ENCODE measurements at regions not wholly inside any gene's neighbourhood (a gene's known extent, or its start where the extent isn't known, plus 50 kb on each side); places are given as distances from the start of the nearest gene placed in this dataset.

DNA sequence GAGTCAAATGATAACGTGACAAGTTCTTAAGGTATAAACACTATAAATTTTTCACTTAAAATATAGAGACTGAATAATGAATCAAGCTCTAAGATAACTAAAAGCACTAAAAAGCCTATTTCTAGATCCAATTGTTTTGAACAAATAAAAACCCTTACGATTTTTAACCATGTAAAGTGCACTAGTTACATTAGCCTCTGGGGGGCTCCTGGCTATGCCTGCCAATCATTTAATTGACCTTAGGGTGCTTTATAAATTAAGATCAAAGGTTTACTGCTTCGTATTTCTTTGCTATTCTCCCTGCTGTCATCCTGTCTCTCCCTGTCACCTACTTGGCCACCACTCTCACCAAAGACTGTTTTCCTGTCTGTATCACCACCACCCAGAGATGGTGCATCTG, 133.4 kb downstream of the ESM1 start:
- no peak for DNase-seq (ENCODE audit: low spot score)

DNA sequence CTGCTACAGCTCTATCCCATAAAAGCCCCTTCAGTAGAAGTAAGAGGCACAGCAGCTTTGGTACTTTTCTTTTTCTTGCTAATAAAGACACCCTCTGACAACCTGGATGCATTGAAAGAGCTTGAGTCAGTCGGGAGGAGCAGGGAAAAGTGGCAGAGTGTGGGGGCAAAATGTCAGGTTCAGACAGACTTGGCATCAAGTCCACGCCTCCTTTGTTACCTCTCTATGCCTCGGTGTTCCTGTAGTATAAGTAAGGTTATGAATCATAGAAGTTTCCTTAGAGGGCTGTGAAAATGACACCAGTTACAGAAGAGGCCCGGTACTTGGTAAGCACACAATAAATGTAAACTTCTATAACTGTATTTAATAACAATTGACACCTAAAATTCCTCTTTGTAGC, 133.9 kb downstream of the ESM1 start:
- no peak for DNase-seq (ENCODE audit: low spot score)

DNA sequence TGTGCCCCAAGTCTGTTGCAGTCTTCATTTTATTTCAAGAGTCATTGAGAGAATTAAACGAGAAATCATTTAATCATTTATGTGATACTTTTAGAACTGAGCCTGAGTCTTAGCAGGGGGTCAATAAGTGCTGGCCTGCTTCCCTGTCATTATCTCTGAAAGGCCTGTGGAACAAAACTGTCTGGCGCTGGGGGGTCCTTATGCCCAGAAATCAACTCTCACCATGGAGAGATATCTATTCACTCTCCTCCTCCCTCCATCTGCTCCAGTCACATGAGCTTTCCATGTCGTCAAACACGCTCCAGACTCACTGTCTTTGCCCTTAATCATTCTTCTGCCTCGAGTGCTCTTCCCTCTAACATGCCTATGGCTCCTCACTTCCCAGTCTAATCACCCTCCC, 136.8 kb downstream of the ESM1 start:
- no peak for DNase-seq (ENCODE audit: low spot score)

DNA sequence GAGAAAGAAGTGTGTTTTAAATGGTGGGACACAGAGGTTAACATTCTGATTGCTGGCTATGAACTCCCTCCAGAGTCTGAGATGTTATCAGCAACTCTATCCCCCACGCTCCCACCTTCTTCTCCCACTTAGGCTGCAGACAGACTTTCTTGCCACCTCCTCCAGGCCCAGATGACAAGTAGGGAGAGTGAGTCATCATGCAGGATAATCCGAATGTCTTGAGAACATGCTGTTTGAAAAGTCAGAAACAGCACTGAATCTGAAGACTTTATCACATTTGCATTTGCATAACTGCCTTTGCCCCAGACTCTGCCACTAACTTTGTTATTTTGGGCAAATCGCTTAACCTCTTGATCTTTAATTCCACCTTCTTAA, 139.8 kb downstream of the ESM1 start:
- DNase-seq (ENCODE audit: low spot score), result no peak

DNA sequence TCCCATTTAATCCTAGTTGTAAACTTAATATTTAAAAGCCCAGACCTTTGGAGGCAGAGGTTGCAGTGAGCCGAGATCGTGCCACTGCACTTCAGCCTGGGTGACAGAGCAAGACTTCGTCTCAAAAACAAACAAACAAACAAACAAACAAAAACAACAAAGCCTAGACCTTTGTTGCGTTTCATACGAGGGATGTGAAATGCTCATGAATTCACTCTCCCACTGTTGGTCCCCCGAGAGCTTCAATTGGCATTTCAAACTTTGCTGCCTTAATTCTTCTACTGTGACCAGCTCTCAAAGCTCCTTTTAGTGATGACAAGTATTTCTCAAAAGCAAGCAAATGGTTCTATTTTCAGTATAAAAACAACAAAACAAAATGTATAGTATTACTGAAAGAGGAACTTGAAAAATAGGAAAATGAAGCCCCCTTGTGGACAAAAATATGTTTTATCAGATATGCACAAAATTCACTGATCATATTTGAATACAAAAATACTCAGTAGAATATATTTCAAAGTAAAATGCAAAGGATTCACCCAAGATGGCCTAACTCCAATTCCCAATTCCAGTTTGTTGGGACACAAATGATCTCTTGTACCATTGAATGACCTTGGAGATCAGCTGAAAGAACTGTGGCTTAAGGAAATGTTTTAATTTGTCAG, 140.4 kb downstream of the ESM1 start:
- no peak for DNase-seq (ENCODE audit: low spot score)

DNA sequence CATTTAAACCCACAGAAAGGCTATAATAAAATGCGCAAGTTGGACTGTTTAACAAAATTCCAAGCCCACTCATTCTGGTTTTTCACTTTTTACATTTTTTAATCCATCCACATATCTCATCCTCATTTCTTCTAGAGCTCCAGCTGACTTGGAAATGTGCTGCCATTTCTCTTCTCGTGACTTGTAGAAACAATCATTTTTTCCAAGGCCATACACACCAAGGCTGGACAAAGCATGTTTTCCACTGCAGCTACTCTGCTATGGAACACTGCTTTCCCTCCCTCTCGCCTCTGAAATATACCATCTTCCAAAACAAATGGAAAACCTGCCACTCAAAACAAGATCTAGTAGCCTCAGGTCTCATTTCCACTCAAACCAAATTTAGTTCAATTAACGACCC, 141.1 kb downstream of the ESM1 start:
- no peak for DNase-seq (ENCODE audit: low spot score)

DNA sequence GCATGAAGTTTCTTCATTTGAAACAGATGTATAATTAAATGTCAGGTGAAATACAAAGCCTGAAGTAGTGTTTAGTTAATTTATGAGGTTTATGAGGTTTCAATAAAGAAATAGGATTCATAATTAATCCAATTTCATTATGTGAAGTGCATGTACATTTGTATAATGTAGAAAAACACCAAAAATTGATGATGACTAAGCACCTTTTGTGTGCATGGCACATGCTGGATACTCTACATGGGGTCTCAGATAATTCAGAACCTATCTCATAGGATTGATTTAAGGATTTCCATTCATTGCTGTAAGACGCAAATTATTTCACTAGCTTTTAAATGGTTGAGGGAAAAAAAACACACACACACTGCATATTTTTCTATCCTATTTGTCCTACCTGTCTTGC, 143.9 kb downstream of the ESM1 start:
- no peak for DNase-seq (ENCODE audit: low spot score)

DNA sequence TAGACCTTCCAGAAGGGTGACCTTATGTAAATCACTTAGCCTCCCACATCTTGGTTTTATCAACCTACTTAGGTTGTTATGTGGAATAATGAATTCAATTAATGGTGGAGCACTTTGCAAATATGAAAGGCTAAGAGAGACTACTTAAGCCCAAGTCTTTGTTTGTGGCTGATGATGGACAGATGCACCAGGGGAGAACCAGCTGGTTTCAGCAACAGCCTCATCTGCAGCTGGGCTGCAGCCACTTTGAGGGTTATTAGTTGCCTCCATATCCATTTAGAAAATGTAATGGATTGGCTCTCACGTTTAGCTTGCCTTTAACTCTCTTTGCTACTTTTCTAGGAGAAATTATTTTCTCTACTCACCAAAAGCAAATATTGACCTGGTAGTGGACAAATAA, 146.6 kb downstream of the ESM1 start:
- DNase-seq (ENCODE audit: low spot score), result no peak

DNA sequence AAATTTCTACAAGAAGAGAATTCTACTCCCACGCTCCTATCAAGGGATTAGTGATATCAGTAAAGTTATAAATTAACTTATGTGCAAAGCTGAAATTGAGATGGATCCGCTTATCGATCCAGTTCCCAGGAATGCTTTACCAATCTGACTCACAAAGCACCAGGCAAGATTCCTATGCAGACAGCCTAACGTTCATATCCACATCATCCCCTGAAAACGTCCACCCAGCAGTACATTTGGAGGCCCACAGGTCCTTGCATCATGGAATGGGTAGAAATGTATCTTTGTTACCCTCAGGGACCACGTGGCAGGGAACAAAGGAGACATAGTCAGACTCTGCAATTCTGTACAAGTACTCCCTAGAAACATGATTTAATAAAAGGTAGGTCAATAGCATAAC, 147.4 kb downstream of the ESM1 start:
- DNase-seq (ENCODE audit: low spot score), result no peak

DNA sequence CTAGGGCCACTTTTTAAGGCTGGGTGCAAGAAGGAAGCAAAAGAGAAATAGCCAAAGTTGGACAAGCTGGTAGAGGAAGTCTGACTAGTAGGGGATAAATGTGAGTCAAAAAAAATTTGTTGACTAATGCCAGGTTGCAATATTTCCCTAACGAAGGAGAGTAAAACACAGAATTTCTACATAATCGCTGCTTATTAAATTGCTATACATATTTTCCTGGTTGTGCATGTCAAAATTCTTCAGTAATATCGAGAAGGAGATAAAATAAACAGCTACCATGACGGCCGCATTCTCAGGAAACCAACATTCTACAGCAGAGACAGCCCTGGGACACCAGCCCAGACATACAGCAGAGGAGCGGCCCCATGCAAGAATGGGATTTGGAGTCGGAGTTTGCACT, 148.3 kb downstream of the ESM1 start:
- no peak for DNase-seq (ENCODE audit: low spot score)

DNA sequence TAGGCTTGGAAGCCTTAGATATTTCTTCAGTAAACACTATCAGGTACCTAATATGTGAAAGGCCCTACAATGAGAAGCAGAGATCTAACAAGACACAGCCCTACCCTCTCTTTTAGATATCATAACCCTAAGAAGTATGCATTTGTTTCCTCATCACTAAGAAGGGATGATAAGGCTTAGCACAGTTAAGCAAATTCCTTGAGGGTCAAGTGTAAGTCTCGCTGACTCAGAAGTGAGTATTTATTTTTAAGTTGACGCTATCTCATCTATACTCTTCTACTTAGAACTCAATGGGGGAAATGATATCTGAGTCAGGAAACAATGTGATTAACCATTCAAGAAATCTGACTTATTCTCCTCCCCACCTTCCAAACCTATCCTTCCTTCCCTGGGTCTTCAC, 149.7 kb downstream of the ESM1 start:
- no peak for DNase-seq (ENCODE audit: low spot score)

DNA sequence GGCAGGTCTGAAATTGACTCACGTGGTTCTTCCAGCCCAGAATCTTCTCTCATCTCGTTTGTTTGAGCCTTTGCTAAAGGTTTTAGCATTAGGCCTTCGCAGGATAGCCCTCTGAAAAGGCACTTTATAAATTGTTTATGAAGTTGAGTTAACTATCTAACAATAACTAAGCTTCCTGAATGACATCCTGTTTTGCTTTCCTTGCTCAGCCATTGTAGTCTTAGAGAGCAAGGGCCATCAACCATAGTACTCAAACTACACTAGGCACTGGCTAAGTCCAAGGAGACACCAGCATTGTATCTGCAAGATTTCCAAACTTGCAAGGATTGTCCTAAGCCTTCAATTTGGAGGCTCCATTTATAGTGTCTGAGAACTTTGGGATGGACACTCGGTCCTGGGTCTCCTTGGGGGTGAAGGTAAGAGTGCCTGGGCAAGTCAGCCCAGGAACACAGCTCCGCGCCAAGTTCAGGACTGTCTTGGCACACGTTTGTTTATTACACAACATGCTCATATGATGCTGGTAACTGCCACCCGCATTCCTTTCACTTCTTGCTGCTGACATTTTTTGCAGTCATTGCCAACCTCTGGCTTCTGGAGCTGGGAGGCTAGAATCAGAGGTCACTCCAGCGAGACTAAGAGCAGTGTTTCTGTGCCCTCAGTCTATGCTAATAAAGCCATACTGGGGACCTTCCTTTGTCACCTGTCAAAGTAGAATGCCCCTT, 151.1 kb downstream of the ESM1 start:
- no peak for DNase-seq (ENCODE audit: low spot score)

DNA sequence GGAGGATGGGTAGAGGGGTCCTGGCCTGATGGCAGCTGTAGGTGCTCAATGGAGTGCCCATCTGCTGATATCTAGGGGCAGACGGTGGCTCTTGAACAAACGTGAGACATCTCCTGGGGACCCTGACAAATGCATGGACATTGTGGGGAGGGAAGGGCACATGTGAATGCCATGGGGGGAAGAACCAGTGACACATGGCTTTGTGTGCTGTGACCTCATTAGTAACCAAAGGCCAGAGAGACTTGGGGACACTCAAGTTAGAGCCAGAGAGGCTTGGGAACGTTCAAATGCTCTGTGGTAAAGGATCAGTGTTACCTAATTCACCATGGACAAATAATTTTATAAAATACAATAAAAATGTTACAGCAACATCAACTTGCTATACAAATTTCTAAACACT, 151.8 kb downstream of the ESM1 start:
- no peak for DNase-seq (ENCODE audit: low spot score)

DNA sequence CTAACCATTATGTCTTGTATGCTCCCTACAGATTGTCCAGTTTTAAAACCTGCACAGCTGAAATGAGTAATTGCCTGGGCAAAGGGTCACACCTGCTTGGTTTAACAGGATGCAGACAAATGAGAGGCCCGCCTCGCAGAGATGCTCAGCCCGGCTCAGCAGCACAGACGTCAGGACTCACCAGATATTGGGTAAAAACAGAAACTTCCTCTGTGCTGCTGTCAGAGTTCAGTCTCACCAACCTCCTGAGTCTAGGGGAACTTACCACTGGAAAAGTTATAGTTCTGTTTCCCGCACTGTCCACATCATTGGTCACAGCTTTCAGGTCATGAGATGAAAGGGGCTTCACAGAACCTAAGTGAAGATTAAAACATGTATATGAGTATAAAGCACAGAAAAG, 152.5 kb downstream of the ESM1 start:
- no peak for DNase-seq (ENCODE audit: low spot score)

DNA sequence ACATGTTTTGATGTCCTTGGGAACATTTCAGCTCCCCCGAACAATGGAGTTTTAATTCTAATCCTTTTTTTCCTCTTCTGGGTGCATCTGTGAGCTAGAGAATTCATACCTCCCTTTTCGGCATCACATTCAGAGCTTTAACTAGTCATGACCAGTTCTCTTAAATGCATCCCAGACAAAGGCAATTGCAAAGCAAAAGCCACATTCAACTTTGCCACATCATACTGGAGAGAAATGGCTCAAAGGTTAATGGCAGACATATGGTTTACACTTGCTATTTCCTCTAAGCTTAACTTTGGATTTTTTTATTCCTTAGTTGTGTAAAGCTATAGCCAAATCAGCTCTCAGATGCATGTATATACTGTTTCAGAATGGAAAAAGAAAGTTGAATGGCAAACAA, 153.3 kb downstream of the ESM1 start:
- no peak for DNase-seq (ENCODE audit: low spot score)

DNA sequence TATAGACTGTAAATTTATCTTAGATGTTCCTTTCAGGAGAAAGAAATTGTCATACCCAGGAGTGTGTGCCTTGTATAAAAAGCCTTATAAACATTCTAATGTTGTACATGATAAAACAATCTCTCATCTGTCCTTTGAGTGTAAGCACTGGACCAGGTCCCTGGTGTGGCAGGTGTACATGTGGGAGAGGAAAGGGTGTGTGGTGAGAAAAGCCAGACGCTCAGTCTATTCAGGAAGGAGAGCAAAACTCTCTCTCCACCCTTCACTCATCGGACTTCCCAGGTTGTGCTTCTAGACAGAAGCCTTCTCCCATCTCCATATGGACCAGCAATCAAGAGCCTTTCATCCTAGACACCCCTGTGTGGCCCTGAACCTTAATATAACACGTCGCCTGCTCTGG, 154.2 kb downstream of the ESM1 start:
- DNase-seq (ENCODE audit: low spot score), result no peak

DNA sequence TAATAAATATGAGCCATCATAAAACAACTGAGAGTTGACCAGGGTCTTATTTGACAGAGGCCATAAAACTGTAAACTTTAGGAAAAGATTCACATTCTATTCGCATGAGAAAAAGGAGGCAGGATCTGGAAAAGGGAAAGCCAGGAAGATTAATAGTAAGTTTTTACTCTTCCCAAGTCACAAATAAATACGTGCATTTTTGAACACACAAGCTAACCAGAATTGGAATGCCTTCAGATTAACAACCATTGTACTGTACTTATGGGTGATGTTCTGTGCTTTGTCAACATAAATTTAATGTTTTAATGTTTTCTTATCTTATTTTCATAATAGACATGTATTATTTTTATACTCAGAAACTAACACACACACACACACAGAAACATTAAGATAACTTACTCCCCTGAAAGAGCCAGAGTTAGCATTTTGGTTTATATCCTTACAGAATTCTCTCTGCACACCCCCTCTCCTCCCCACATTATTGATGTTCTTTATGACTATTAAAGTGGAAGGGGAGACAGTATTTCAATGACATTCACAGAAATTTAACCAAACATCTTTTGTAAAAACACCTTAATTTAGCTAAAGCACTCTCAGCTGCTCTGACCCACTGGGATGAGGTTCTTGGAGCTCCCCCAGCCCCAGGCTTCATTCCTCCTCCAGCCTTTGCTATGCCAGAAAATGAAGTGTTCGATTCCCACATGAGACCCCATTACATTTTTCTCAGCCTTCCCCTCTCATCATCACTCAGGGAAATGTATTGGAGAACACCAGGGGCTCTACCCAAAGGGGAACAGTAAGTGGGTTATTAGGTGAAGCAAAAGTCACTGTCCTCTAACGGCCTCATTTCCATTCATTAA, 155.5 kb downstream of the ESM1 start:
- DNase-seq (ENCODE audit: low spot score), result no peak

DNA sequence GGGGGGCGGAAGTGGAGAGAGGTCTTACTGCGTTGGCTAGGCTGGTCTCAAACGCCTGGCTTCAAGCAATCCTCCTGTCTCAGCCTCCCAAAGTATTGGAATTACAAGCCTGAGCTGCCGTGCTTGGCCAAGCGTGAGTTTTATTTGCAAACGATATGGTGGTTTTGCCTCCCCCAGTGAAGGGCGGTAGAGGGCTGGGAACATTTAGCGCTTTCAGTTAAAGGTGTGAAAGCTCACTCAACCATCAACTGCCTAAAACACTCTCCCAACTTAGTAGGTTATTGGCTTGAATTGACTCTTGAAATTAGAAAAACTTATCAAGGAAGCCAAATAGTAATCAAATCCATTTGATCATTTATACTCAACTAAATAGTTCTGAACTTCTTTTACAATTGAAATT, 156.3 kb downstream of the ESM1 start:
- no peak for DNase-seq (ENCODE audit: low spot score)

DNA sequence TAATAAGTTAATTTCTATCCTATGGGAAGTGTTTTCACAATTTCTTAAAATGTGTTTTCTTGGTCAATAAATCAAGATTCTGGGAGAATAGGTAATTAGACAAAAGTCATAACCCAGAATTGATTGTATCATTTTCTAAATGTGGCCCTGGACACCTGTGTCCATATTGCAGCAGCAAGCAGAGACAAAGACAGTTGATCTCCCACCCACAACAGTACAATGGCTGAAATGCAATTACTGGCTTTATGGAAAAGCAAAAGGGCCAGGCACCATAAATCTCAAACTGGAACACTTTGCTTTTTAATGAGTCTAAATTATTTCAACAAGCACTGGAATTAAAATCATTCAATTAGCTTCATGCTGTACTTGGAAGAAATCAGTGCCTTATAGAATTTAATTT, 157.2 kb downstream of the ESM1 start:
- no peak for DNase-seq (ENCODE audit: low spot score)

DNA sequence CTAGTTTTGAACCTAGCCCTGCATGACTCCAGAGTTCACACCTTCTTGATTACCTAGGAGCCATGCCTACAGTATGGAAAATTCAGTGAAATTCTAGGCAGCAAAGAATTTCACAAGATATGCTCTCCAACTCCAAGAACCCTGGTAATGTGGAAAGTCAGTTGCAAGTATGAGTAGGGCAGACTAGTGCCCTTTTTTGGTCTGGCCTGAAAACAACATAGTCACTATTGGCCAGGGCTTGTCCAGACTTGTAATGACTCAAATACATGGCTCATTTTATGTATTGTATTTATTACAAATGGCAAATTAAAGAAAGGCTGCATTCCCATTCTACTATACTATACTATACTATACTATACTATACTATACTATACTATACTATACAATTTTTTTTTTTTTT, 160.4 kb downstream of the ESM1 start:
- DNase-seq (ENCODE audit: low spot score), result no peak

DNA sequence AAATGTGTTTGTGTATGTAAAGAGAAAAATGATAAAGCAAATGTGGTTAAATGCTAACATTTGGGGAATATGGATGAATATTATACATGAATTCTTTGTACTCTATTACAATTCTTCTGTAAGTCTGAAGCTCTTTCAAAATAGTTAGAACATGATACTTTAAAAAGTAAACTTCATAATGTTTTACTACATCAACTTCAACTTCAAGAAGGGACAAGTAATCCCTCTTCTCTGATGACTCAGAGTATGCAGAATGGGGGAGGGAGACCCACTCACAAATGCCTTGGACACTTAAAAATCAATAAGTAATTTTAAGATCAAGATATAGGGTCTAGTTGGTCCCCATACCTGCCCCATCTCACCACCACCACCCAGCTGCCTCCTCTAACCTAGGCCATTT, 162.4 kb downstream of the ESM1 start:
- DNase-seq (ENCODE audit: low spot score), result no peak

DNA sequence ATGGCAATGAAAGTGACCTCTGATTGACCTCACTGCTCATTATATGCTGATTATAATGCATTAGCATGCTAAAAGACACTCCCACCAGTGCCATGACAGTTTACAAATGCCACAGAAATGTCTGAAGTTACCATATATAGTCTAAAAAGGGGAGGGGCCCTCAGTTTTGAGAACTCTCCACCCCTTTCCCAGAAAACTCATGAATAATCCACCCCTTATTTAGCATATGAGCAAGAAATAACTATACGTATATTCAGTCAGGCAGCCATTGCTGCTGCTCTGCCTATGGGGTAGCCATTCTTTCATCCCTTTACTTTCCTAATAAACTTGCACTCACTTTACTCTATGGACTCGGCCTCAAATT, 163.1 kb downstream of the ESM1 start:
- no peak for DNase-seq (ENCODE audit: low spot score)

Data from D341Med (cell line).